Astrocyte (in vitro differentiated cells and primary cell): ENCODE measurements at regions not wholly inside any gene's neighbourhood (a gene's known extent, or its start where the extent isn't known, plus 50 kb on each side); places are given as distances from the start of the nearest gene placed in this dataset.

Source experiments
- CTCF ChIP-seq: IDR thresholded peaks from 2 replicates; pipeline ENCODE4 v1.5.1; 2011; ENCODE audit warnings: low read depth, mild to moderate bottlenecking, inconsistent platforms, low read length, moderate library complexity; ENCODE audit not compliant: insufficient read depth
- EZH2 ChIP-seq: IDR thresholded peaks from 2 replicates; pipeline ENCODE4 v1.6.1; 2012; ENCODE audit warnings: mild to moderate bottlenecking, low read length, inconsistent platforms; ENCODE audit not compliant: insufficient read depth

- TF ChIP-seq CTCF (no peak), EZH2 (no peak)
Observed at GRCh38 chr17:51516924-51517323, 256.6 kb downstream of the UTP18 start.
